ENCODE measurements at regions not wholly inside any gene's neighbourhood (a gene's known extent, or its start where the extent isn't known, plus 50 kb on each side); places are given as distances from the start of the nearest gene placed in this dataset.
"Not testable (repeated sequence)": the region's sequence is repeated elsewhere in the genome, so short reads cannot be mapped to it uniquely, and the experiment has no call there.

DNA sequence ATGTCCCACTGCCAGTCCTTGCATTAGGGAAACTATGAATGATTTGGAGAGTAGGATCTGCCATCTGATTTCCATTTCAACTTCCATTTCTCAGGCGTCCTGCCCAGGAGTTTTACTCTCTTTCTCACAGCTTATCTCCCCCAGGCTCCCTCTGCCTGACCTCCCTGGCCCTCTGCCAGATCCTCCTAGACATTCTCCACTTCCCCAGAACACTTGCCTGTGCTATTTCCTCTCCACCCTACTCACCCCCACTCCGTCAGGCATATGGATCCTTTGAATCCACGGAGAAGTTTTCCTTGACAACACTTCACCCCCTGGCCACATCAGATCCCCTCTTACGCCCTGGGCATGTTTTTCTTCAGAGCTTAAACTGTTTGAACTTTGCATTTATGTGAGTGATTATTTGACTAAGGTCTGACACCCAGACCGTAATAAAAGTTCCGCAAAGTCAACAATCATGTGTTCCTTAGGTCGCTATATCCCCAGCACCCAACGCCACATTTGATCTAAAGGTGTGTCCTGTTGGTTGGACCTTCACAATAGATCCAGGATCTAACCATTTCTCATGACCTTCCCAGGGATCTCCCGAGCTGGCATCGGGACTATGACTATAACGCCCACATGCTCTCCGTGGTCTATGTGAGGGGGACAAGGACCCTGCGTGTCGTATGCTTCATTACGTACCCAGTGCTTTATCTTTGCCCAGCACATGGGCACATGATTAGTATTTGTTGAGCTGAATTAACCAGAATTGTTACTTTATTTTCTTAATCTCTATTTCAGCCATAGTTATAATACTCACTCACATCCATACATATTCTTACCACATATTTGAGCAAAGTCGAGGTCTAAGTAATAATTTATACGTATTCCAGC, 255.8 kb upstream of the FOXN3 start:
- no peak overlapping the region for H3K27ac Mint-ChIP-seq
- H3K27me3 Mint-ChIP-seq (ENCODE audit: low read depth) = no peaks in the 10 kb centered on the region
- CTCF ChIA-PET = interaction anchor here (0.7 kb wide), 1 partner anchor 48 kb away, joined by 4 read pairs; no protein-coding TSS in a partner anchor
- no peaks in the 10 kb centered on the region for H3K9me3 Mint-ChIP-seq
- H3K36me3 Mint-ChIP-seq (ENCODE audit: low read depth) = no peaks in the 10 kb centered on the region
- H3K4me1 Mint-ChIP-seq (ENCODE audit: low read depth) = peaks cover 39% of the 10 kb centered on the region
- intact Hi-C loops (cut with micrococcal nuclease) = no loop called here
- DNase-seq = no peak
- no peak overlapping the region for H3K4me3 Mint-ChIP-seq

DNA sequence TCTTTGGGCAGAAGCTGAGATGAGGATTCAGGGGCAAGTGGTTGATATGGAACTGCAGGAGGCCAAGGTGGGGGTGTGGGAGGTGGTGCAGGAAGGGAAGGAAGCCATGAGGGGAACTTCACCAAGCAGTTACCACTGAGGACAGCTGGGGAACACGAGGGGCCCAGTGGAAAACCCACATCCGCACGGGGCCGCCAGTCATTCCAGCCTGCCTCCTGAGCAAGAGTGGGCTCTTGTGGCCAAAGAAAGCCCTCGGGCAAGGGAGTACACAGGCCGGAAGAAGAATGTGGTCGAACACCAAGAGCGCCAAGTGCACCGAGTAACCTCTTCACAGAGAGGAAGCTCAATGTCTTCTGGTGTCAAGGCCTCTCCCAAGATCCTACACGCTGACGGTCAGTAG, 252.2 kb upstream of the FOXN3 start:
- H3K4me1 Mint-ChIP-seq (ENCODE audit: low read depth) = peaks cover 35% of the 10 kb centered on the region
- H3K9me3 Mint-ChIP-seq = peaks cover 6% of the 10 kb centered on the region
- intact Hi-C loops (cut with micrococcal nuclease) = no loop called here
- CTCF ChIA-PET = interaction anchor here (0.6 to 1.0 kb wide), 2 partner anchors 23 to 54 kb away, joined by 3 read pairs; no protein-coding TSS in a partner anchor
- no peaks in the 10 kb centered on the region for H3K36me3 Mint-ChIP-seq (ENCODE audit: low read depth)
- DNase-seq = peak; percentile 45
- H3K4me3 Mint-ChIP-seq = no peak overlapping the region
- H3K27me3 Mint-ChIP-seq (ENCODE audit: low read depth) = no peaks in the 10 kb centered on the region
- no peak overlapping the region for H3K27ac Mint-ChIP-seq

- Mint-ChIP-seq H3K27ac (no peak overlapping the region), H3K4me1 (ENCODE audit: low read depth) (peaks cover 24% of the 10 kb centered on the region), H3K36me3 (ENCODE audit: low read depth) (no peaks in the 10 kb centered on the region), H3K9me3 (peaks cover 6% of the 10 kb centered on the region), H3K27me3 (ENCODE audit: low read depth) (no peaks in the 10 kb centered on the region), H3K4me3 (no peak overlapping the region)
- DNase-seq = no peak
- CTCF ChIA-PET = interaction anchor here (0.6 to 0.7 kb wide), 2 partner anchors 23 to 35 kb away, joined by 3 read pairs; no protein-coding TSS in a partner anchor
- intact Hi-C loops (cut with micrococcal nuclease) = no loop called here
Observed at GRCh38 chr14:89667983-89668382, 250.9 kb upstream of the FOXN3 start.

- not testable (repeated sequence) for H3K27me3 Mint-ChIP-seq (ENCODE audit: low read depth); DNase-seq; H3K4me3 Mint-ChIP-seq; H3K9me3 Mint-ChIP-seq; H3K36me3 Mint-ChIP-seq (ENCODE audit: low read depth); H3K27ac Mint-ChIP-seq
- peaks cover 17% of the 10 kb centered on the region for H3K4me1 Mint-ChIP-seq (ENCODE audit: low read depth)
- intact Hi-C loops (cut with micrococcal nuclease) = loop anchor here (2.0 kb wide), 1 partner anchor 19 kb away; no protein-coding TSS in a partner anchor
- CTCF ChIA-PET = interaction anchor here (1.2 kb wide), 1 partner anchor 24 kb away, joined by 3 read pairs; no protein-coding TSS in a partner anchor
Observed at GRCh38 chr14:89665300-89666081, 248.5 kb upstream of the FOXN3 start.

DNA sequence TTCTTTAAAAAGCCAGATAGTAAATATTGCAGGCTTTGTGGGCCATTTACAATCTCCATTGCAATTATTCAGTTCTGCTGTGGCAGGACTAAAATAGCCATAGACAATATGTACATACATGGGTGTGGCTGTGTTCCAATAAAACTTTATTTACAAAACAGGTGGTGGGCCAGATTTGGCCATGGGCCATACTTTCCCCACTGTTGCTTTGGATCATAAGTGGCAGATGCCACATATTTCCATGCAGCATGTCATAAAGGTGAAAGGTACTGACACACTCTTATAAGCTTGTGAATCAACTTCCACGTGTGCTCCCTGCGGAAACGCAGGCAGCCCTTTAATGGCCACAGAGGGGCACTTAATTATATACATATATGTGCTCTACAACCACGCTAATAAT, 244.4 kb upstream of the FOXN3 start:
- intact Hi-C loops (cut with micrococcal nuclease) = no loop called here
- Mint-ChIP-seq H3K27ac (no peak overlapping the region), H3K27me3 (ENCODE audit: low read depth) (no peaks in the 10 kb centered on the region), H3K9me3 (peaks cover 10% of the 10 kb centered on the region), H3K36me3 (ENCODE audit: low read depth) (no peaks in the 10 kb centered on the region), H3K4me3 (no peak overlapping the region), H3K4me1 (ENCODE audit: low read depth) (peaks cover 8% of the 10 kb centered on the region)
- CTCF ChIA-PET = interaction anchor here (1.0 kb wide), 1 partner anchor 9 kb away, joined by 3 read pairs; no protein-coding TSS in a partner anchor
- no peak for DNase-seq

- H3K4me1 Mint-ChIP-seq (ENCODE audit: low read depth); H3K27ac Mint-ChIP-seq; intact Hi-C loops (cut with micrococcal nuclease); DNase-seq; H3K36me3 Mint-ChIP-seq (ENCODE audit: low read depth); H3K27me3 Mint-ChIP-seq (ENCODE audit: low read depth); H3K4me3 Mint-ChIP-seq: not testable (repeated sequence)
- peaks cover 10% of the 10 kb centered on the region for H3K9me3 Mint-ChIP-seq
- CTCF ChIA-PET = interaction anchor here (0.7 to 1.0 kb wide), 2 partner anchors 8 to 248 kb away, joined by 3 read pairs; no protein-coding TSS in a partner anchor
Observed at GRCh38 chr14:89660625-89661233, 243.7 kb upstream of the FOXN3 start.

DNA sequence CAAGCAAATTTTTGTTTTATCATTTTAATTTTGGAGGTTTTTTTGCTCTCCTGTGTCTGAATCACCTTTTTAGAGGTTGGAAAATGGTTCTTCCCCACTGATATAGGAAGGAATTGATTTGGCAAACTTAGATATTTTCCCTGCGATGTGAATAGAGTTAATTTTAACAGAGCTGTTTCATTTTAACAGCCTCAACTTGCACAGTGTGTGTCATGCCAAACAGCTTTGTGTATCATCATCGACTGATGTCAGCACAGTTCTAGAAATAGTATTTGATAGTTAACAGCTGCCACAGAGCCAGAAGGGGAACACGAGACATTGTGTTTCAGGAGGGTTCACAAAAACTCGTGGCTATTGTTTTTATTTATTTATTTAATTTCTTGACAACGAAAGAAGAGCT, 243.1 kb upstream of the FOXN3 start:
- Mint-ChIP-seq H3K4me3 (no peak overlapping the region), H3K27ac (no peak overlapping the region), H3K36me3 (ENCODE audit: low read depth) (no peaks in the 10 kb centered on the region), H3K9me3 (peaks cover 8% of the 10 kb centered on the region), H3K27me3 (ENCODE audit: low read depth) (no peaks in the 10 kb centered on the region), H3K4me1 (ENCODE audit: low read depth) (peaks cover 8% of the 10 kb centered on the region)
- no peak for DNase-seq
- CTCF ChIA-PET = interaction anchor here (0.7 kb wide), 2 partner anchors 249 to 619 kb away, joined by 3 read pairs; no protein-coding TSS in a partner anchor
- intact Hi-C loops (cut with micrococcal nuclease) = no loop called here

DNA sequence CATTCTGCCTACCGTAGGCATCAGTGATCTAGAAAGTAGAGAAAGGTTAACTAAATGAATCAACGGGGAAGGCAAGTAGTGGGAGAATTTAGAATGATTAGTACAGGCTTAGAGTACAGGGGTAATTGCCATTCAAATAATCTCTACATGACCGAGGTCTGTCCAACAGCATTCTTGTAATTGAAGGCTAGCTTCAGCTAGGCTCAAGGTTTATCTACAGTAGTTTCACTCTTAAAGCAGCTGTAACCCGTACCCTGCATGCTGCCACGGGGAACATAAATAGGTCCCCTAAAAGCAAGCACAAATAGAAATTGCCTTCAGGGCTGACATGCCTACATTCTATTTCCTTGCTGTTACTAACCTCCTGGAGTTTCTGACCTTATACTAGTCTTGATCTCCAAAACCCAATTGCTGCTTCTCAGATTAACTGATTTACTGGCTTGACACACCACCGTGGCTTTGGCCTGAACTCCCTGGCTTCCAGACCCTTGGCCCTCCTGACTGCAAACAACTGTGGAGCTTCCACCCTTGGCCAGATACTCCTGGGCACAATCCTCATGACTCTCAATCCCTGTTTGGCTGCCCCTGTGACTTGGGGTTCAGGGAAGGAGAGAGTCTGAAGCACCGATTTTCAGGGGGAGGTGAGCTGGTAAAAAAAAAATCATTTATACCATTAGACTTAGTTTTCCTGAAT, 242.1 kb upstream of the FOXN3 start:
- DNase-seq = no peak
- Mint-ChIP-seq H3K27ac (no peak overlapping the region), H3K9me3 (peaks cover 6% of the 10 kb centered on the region), H3K36me3 (ENCODE audit: low read depth) (no peaks in the 10 kb centered on the region), H3K4me1 (ENCODE audit: low read depth) (peaks cover 4% of the 10 kb centered on the region), H3K4me3 (no peak overlapping the region), H3K27me3 (ENCODE audit: low read depth) (no peaks in the 10 kb centered on the region)
- intact Hi-C loops (cut with micrococcal nuclease) = no loop called here
- CTCF ChIA-PET = interaction anchor here (0.7 kb wide), 1 partner anchor 618 kb away, joined by 3 read pairs; no protein-coding TSS in a partner anchor

- H3K27ac Mint-ChIP-seq = no peak overlapping the region
- CTCF ChIA-PET = no interaction called here
- H3K4me1 Mint-ChIP-seq (ENCODE audit: low read depth) = peaks cover 4% of the 10 kb centered on the region
- no peak for DNase-seq
- peaks cover 6% of the 10 kb centered on the region for H3K9me3 Mint-ChIP-seq
- no peaks in the 10 kb centered on the region for H3K36me3 Mint-ChIP-seq (ENCODE audit: low read depth)
- no peak overlapping the region for H3K4me3 Mint-ChIP-seq
- intact Hi-C loops (cut with micrococcal nuclease) = no loop called here
- H3K27me3 Mint-ChIP-seq (ENCODE audit: low read depth) = no peaks in the 10 kb centered on the region
Observed at GRCh38 chr14:89657014-89657413, 240.0 kb upstream of the FOXN3 start.

DNA sequence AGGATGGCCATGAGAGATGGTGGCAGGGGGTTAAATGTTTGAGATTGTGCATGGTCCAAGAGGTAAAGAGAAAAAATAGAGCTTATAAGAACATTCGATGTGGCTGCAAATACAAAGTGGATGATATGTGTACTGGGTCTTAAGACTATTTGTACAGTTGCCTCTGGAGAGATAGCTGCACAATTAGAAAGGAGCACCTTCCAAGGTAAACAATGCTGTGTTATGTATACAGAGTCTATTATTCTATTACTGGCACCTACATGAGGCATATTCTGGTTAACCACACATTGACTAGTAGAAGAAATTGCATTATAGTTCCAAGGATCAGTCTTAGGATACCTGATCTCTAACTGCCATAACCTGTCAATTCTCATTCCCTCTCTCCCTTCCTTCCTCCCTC, 238.0 kb upstream of the FOXN3 start:
- CTCF ChIA-PET = interaction anchor here (0.6 to 1.1 kb wide), 2 partner anchors 70 to 622 kb away, joined by 3 read pairs; no protein-coding TSS in a partner anchor
- intact Hi-C loops (cut with micrococcal nuclease) = no loop called here
- peaks cover 9% of the 10 kb centered on the region for H3K4me1 Mint-ChIP-seq (ENCODE audit: low read depth)
- no peak overlapping the region for H3K4me3 Mint-ChIP-seq
- H3K27me3 Mint-ChIP-seq (ENCODE audit: low read depth) = no peaks in the 10 kb centered on the region
- DNase-seq = no peak
- H3K36me3 Mint-ChIP-seq (ENCODE audit: low read depth) = no peaks in the 10 kb centered on the region
- H3K9me3 Mint-ChIP-seq = peaks cover 6% of the 10 kb centered on the region
- H3K27ac Mint-ChIP-seq = no peak overlapping the region

DNA sequence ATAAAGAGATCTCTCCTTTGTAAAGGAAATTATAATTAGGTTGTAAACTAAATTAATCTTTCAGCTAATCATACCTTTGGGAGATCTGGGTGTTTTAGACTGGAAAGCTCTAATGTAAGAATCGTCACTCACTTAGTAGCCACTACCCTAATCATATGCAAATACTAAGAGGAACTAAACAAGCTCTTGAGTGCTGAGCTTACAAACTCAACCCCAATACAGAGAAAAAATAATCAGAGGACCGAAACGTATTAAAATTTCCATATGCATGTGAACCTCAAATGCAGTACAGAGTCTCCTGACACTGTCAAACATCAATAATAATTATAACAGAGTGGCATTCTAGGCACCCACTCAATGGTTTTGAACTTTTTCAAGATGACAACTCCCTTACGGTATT, 235.3 kb upstream of the FOXN3 start:
- no peak for DNase-seq
- peaks cover 5% of the 10 kb centered on the region for H3K4me1 Mint-ChIP-seq (ENCODE audit: low read depth)
- no peaks in the 10 kb centered on the region for H3K36me3 Mint-ChIP-seq (ENCODE audit: low read depth)
- peaks cover 6% of the 10 kb centered on the region for H3K9me3 Mint-ChIP-seq
- intact Hi-C loops (cut with micrococcal nuclease) = no loop called here
- H3K27me3 Mint-ChIP-seq (ENCODE audit: low read depth) = no peaks in the 10 kb centered on the region
- CTCF ChIA-PET = interaction anchor here (1.2 kb wide), 1 partner anchor 9 kb away, joined by 3 read pairs; no protein-coding TSS in a partner anchor
- H3K4me3 Mint-ChIP-seq = no peak overlapping the region
- no peak overlapping the region for H3K27ac Mint-ChIP-seq
